HepG2 (cell line): ENCODE measurements at regions not wholly inside any gene's neighbourhood (a gene's known extent, or its start where the extent isn't known, plus 50 kb on each side); places are given as distances from the start of the nearest gene placed in this dataset.

Experiments
- ATAC-seq: fragments of 200-7000 bp; cut with Tn5 transposase; 3 replicates; pipeline ENCODE4 v1.9.1; 2020; ENCODE audit warnings: mild to moderate bottlenecking, moderate library complexity
- BruUV-seq: library from RNA; stranded (reverse); fragments of 400-500 nt; replicated peaks from 2 replicates; lab custom pipeline; 2021; lab: Mats Ljungman, UMichigan
- CTCF ChIA-PET: fragments of 300-600 bp; formaldehyde crosslinking; extraction: SDS; loops from one replicate; lab custom pipeline; 2021; ENCODE audit warnings: low total read pairs, inconsistent platforms, low intra/inter-chr PET ratio; lab: Yijun Ruan, JAX
- POLR2A ChIA-PET: fragments of 350-600 bp; sonication (Branson Sonifier 250); formaldehyde crosslinking; loops from one replicate; lab custom pipeline; 2020; ENCODE audit warnings: antibody characterized with exemption, inconsistent platforms; lab: Yijun Ruan, JAX
- DNase-seq: peaks from one replicate; pipeline ENCODE4 v3.0.0-alpha.2; 2015; ENCODE audit warnings: low spot score
- FAIRE-seq: peaks from 3 replicates; lab custom pipeline; 2011; peaks lifted over from hg19 to GRCh38; lab: Jason Lieb, UNC
- H2AFZ ChIP-seq: one replicate; pipeline ENCODE4 v1.6.1; 2011; ENCODE audit warnings: low read length, inconsistent platforms
- H3K27ac ChIP-seq: fragments of 300-600 bp; 3 replicates; pipeline ENCODE4 v1.8.0; 2011; ENCODE audit warnings: mixed run types, mild to moderate bottlenecking, mixed read lengths, low read length, inconsistent platforms; ENCODE audit not compliant: insufficient read depth; ENCODE audit errors: extremely low read length
- H3K27me3 ChIP-seq, 2 experiments: fragments of 200-600 bp in 1 of 2; 2 replicates in 1 of 2; 3 replicates in 1 of 2; pipeline versions ENCODE4 v1.6.0 to v1.8.0; 2011; ENCODE audit warnings: low read length in 2 of 2, mild to moderate bottlenecking in 2 of 2, moderate library complexity in 2 of 2, inconsistent platforms in 1 of 2; ENCODE audit not compliant: insufficient read depth in 2 of 2, control insufficient read depth in 1 of 2
- H3K36me3 ChIP-seq, 2 experiments: fragments of 200-600 bp in 1 of 2; replicated peaks in 1 of 2; 2 replicates in 1 of 2; 3 replicates in 1 of 2; pipeline versions ENCODE4 v1.5.1 to v1.8.0; 2011; ENCODE audit warnings: low read length in 2 of 2, inconsistent platforms in 1 of 2; ENCODE audit not compliant: insufficient read depth in 2 of 2, control insufficient read depth in 1 of 2
- H3K4me1 ChIP-seq: 2 replicates; pipeline ENCODE4 v1.5.1; 2012; ENCODE audit warnings: low read length, inconsistent platforms; ENCODE audit not compliant: insufficient read depth
- H3K4me2 ChIP-seq: 2 replicates; pipeline ENCODE4 v1.6.0; 2011; ENCODE audit warnings: low read depth, low read length, inconsistent platforms
- H3K4me3 ChIP-seq, 3 experiments: fragments of 200-600 bp in 1 of 3; sonication (generic), shearing (Covaris generic) in 1 of 3; replicated peaks in 1 of 3; 2 replicates each; pipeline ENCODE4 v1.5.1; 2011 to 2016; ENCODE audit warnings: low read length in 3 of 3, inconsistent platforms in 2 of 3, low read depth in 2 of 3, mild to moderate bottlenecking in 2 of 3, control low read depth in 1 of 3, mixed read lengths in 1 of 3; ENCODE audit not compliant: insufficient read depth in 1 of 3
- H3K79me2 ChIP-seq: one replicate; pipeline ENCODE4 v1.6.1; 2011; ENCODE audit warnings: low read length, inconsistent platforms; ENCODE audit not compliant: insufficient read depth
- H3K9ac ChIP-seq: 2 replicates; pipeline ENCODE4 v1.6.0; 2011; ENCODE audit warnings: mild to moderate bottlenecking, low read depth, low read length, inconsistent platforms; ENCODE audit not compliant: insufficient read depth
- H3K9me3 ChIP-seq: 2 replicates; pipeline ENCODE4 v1.5.1; 2012; ENCODE audit warnings: mild to moderate bottlenecking, low read length
- H4K20me1 ChIP-seq: 2 replicates; pipeline ENCODE4 v1.6.0; 2011; ENCODE audit warnings: inconsistent platforms, mild to moderate bottlenecking, low read length, moderate library complexity; ENCODE audit not compliant: insufficient read depth
- CCDC6 ChIP-seq: sonication (generic); formaldehyde crosslinking; IDR thresholded peaks from 2 replicates; pipeline ENCODE4 v1.8.1; 2022; ENCODE audit warnings: mild to moderate bottlenecking, missing genetic modification reagents, moderate library complexity
- GATAD2A ChIP-seq: IDR thresholded peaks from 2 replicates; pipeline ENCODE4 v1.6.1; 2016
- MAFF ChIP-seq: IDR thresholded peaks from 2 replicates; pipeline ENCODE4 v1.6.1; 2011; ENCODE audit warnings: low read depth, low read length, improper control_type of control experiment
- MTA1 ChIP-seq: sonication (generic); formaldehyde crosslinking; IDR thresholded peaks from 2 replicates; pipeline ENCODE4 v1.4.0; 2020; ENCODE audit warnings: missing genetic modification reagents, mild to moderate bottlenecking, borderline replicate concordance
- PHF21A ChIP-seq: sonication (generic); formaldehyde crosslinking; IDR thresholded peaks from 2 replicates; pipeline ENCODE4 v1.5.0; 2020; ENCODE audit warnings: mild to moderate bottlenecking, missing genetic modification reagents
- RFX3 ChIP-seq: IDR thresholded peaks from 2 replicates; pipeline ENCODE4 v1.6.1; 2016; ENCODE audit warnings: missing biosample characterization, missing genetic modification reagents
- RFXAP ChIP-seq: sonication (generic); formaldehyde crosslinking; IDR thresholded peaks from 2 replicates; pipeline ENCODE4 v1.4.0; 2020; ENCODE audit warnings: missing genetic modification reagents, borderline replicate concordance
- ZBTB1 ChIP-seq: sonication (generic); formaldehyde crosslinking; IDR thresholded peaks from 2 replicates; pipeline ENCODE4 v1.4.0; 2020; ENCODE audit warnings: missing genetic modification reagents, borderline replicate concordance
- ZNF367 ChIP-seq: sonication (generic); formaldehyde crosslinking; IDR thresholded peaks from 2 replicates; pipeline ENCODE4 v1.4.0; 2020; ENCODE audit warnings: missing genetic modification reagents, borderline replicate concordance
- ZNF383 ChIP-seq: sonication (generic); formaldehyde crosslinking; IDR thresholded peaks from 2 replicates; pipeline ENCODE4 v1.4.0; 2020; ENCODE audit warnings: missing genetic modification reagents, mild to moderate bottlenecking, borderline replicate concordance
- ZNF510 ChIP-seq: sonication (generic); formaldehyde crosslinking; IDR thresholded peaks from 2 replicates; pipeline ENCODE4 v1.4.0; 2020; ENCODE audit warnings: low read depth, mild to moderate bottlenecking, missing genetic modification reagents
- ZNF552 ChIP-seq: sonication (generic); formaldehyde crosslinking; IDR thresholded peaks from 2 replicates; pipeline ENCODE4 v1.9.0; 2022; ENCODE audit warnings: missing genetic modification reagents, mild to moderate bottlenecking, borderline replicate concordance
- ZNF570 ChIP-seq: sonication (generic); formaldehyde crosslinking; IDR thresholded peaks from 2 replicates; pipeline ENCODE4 v1.4.0; 2020; ENCODE audit warnings: mild to moderate bottlenecking, missing genetic modification reagents, borderline replicate concordance
- ZSCAN30 ChIP-seq: sonication (generic); formaldehyde crosslinking; IDR thresholded peaks from 2 replicates; pipeline ENCODE4 v1.5.0; 2020; ENCODE audit warnings: mild to moderate bottlenecking, missing genetic modification reagents
- WGBS: methylation state at CpG from one replicate; pipeline ENCODE4 v1.1.6; 2017; ENCODE audit warnings: low lambda C conversion rate; 5-methylcytosine and 5-hydroxymethylcytosine counted together
- in situ Hi-C: cut with HindIII; loops from 2 replicates; pipeline ENCODE4 v1.10.0; 2017; ENCODE audit warnings: low pct_unique_long_range_greater_than_20kb; ENCODE audit not compliant: extremely low pct_ligation_motif_present
- intact Hi-C: fragments of 100-400 bp; cut with micrococcal nuclease; formaldehyde crosslinking; loops from one replicate; pipeline ENCODE4 v1.10.0; 2022; ENCODE audit not compliant: unreplicated experiment
- TF ChIP-seq, protein P1 (sequence below): sonication (generic); formaldehyde crosslinking; IDR thresholded peaks from 2 replicates; pipeline ENCODE4 v1.4.0; 2020; ENCODE audit warnings: missing genetic modification reagents, borderline replicate concordance
- TF ChIP-seq, protein P2 (sequence below): sonication (generic); formaldehyde crosslinking; IDR thresholded peaks from 2 replicates; pipeline ENCODE4 v1.4.0; 2020; ENCODE audit warnings: missing genetic modification reagents, borderline replicate concordance
- TF ChIP-seq, protein P3 (sequence below): sonication (generic); formaldehyde crosslinking; IDR thresholded peaks from 2 replicates; pipeline ENCODE4 v1.4.0; 2020; ENCODE audit warnings: low read depth, mild to moderate bottlenecking, missing genetic modification reagents

DNA sequence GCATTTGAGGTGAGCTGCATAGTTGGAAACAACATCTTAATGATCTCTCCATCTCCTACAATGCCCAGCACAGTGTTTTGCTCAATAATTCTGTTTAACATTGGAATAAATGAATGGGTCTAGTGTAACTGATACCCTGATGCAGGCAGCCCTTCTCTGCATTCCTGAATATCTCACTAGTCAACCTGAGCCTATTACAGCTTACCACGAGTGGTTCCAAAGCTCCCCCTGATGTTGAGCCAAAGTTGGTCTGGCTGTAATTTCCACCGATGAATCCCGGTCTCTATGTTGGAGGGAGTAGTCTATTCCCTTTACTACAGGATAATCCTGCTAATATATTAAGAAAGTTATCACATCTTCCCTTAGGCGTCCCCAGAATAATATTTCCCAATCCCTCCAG, 63.8 kb downstream of the ZBTB18 start:
- FAIRE-seq = no peak
- POLR2A ChIA-PET = no interaction called here
- 54% methylated on average over 4 of the region's 4 CpGs for WGBS

More for the DNA sequence above, 63.8 kb downstream of the ZBTB18 start:
- no peak overlapping the region for H3K27ac ChIP-seq
- no peak overlapping the region for H3K4me2 ChIP-seq
- TF ChIP-seq, protein P1, sequence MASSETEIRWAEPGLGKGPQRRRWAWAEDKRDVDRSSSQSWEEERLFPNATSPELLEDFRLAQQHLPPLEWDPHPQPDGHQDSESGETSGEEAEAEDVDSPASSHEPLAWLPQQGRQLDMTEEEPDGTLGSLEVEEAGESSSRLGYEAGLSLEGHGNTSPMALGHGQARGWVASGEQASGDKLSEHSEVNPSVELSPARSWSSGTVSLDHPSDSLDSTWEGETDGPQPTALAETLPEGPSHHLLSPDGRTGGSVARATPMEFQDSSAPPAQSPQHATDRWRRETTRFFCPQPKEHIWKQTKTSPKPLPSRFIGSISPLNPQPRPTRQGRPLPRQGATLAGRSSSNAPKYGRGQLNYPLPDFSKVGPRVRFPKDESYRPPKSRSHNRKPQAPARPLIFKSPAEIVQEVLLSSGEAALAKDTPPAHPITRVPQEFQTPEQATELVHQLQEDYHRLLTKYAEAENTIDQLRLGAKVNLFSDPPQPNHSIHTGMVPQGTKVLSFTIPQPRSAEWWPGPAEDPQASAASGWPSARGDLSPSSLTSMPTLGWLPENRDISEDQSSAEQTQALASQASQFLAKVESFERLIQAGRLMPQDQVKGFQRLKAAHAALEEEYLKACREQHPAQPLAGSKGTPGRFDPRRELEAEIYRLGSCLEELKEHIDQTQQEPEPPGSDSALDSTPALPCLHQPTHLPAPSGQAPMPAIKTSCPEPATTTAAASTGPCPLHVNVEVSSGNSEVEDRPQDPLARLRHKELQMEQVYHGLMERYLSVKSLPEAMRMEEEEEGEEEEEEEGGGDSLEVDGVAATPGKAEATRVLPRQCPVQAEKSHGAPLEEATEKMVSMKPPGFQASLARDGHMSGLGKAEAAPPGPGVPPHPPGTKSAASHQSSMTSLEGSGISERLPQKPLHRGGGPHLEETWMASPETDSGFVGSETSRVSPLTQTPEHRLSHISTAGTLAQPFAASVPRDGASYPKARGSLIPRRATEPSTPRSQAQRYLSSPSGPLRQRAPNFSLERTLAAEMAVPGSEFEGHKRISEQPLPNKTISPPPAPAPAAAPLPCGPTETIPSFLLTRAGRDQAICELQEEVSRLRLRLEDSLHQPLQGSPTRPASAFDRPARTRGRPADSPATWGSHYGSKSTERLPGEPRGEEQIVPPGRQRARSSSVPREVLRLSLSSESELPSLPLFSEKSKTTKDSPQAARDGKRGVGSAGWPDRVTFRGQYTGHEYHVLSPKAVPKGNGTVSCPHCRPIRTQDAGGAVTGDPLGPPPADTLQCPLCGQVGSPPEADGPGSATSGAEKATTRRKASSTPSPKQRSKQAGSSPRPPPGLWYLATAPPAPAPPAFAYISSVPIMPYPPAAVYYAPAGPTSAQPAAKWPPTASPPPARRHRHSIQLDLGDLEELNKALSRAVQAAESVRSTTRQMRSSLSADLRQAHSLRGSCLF (CRISPR knock-in tag) = no peak
- no peak for TF ChIP-seq ZSCAN30 (CRISPR knock-in tag)
- no peak for TF ChIP-seq PHF21A (CRISPR knock-in tag)
- no peak for TF ChIP-seq GATAD2A (CRISPR knock-in tag)
- TF ChIP-seq ZBTB1 (CRISPR knock-in tag) = no peak
- no peak for TF ChIP-seq ZNF510 (CRISPR knock-in tag)
- TF ChIP-seq ZNF570 (CRISPR knock-in tag) = no peak
- TF ChIP-seq ZNF552 = no peak
- TF ChIP-seq RFX3 (CRISPR knock-in tag) = no peak
- no peak for TF ChIP-seq ZNF383 (CRISPR knock-in tag)
- TF ChIP-seq, protein P2, sequence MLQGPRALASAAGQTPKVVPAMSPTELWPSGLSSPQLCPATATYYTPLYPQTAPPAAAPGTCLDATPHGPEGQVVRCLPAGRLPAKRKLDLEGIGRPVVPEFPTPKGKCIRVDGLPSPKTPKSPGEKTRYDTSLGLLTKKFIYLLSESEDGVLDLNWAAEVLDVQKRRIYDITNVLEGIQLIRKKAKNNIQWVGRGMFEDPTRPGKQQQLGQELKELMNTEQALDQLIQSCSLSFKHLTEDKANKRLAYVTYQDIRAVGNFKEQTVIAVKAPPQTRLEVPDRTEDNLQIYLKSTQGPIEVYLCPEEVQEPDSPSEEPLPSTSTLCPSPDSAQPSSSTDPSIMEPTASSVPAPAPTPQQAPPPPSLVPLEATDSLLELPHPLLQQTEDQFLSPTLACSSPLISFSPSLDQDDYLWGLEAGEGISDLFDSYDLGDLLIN (CRISPR knock-in tag) = no peak
- TF ChIP-seq, protein P3, sequence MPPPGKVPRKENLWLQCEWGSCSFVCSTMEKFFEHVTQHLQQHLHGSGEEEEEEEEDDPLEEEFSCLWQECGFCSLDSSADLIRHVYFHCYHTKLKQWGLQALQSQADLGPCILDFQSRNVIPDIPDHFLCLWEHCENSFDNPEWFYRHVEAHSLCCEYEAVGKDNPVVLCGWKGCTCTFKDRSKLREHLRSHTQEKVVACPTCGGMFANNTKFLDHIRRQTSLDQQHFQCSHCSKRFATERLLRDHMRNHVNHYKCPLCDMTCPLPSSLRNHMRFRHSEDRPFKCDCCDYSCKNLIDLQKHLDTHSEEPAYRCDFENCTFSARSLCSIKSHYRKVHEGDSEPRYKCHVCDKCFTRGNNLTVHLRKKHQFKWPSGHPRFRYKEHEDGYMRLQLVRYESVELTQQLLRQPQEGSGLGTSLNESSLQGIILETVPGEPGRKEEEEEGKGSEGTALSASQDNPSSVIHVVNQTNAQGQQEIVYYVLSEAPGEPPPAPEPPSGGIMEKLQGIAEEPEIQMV = no peak
- TF ChIP-seq CCDC6 (CRISPR knock-in tag) = no peak
- TF ChIP-seq ZNF367 (CRISPR knock-in tag) = no peak
- TF ChIP-seq MTA1 (CRISPR knock-in tag) = no peak
- no peak for TF ChIP-seq MAFF
- no peak for TF ChIP-seq RFXAP
- no peaks in the 10 kb centered on the region for H3K36me3 ChIP-seq
- no peaks in the 10 kb centered on the region for H3K9me3 ChIP-seq
- DNase-seq (no peak), ATAC-seq (no peak)
- no peaks in the 10 kb centered on the region for H4K20me1 ChIP-seq
- BruUV-seq = no TSS peak
- in situ Hi-C loops (no loop called here), intact Hi-C loops (no loop called here)
- CTCF ChIA-PET = no interaction called here
- no peaks in the 10 kb centered on the region; the same call in 1 of the 2 replicates for H3K4me1 ChIP-seq
- H3K27me3 ChIP-seq = no peaks in the 10 kb centered on the region; a peak in 1 of 5 replicates
- H3K4me3 ChIP-seq = no peak overlapping the region
- H2AFZ ChIP-seq = no peak overlapping the region
- no peaks in the 10 kb centered on the region for H3K79me2 ChIP-seq
- H3K9ac ChIP-seq = no peak overlapping the region
